BE2C (cell line): ENCODE measurements at regions not wholly inside any gene's neighbourhood (a gene's known extent, or its start where the extent isn't known, plus 50 kb on each side); places are given as distances from the start of the nearest gene placed in this dataset.

Experiments used
- DNase-seq: peaks from one replicate; pipeline ENCODE4 v3.0.0-alpha.2; 2020
- H3K27me3 ChIP-seq: fragments of 250-450 bp; sonication (Bioruptor Pico); 2 replicates; pipeline ENCODE4 v1.5.1; 2020; ENCODE audit warnings: mild to moderate bottlenecking
- H3K36me3 ChIP-seq: fragments of 250-450 bp; sonication (Bioruptor Pico); 2 replicates; pipeline ENCODE4 v1.5.1; 2020; ENCODE audit warnings: mild to moderate bottlenecking
- H3K4me1 ChIP-seq: fragments of 250-450 bp; sonication (Bioruptor Pico); 2 replicates; pipeline ENCODE4 v1.5.1; 2020
- H3K4me3 ChIP-seq: 2 replicates; pipeline ENCODE4 v1.5.1; 2011; ENCODE audit warnings: low read depth, low read length
- H3K9me3 ChIP-seq: fragments of 250-450 bp; sonication (Bioruptor Pico); 2 replicates; pipeline ENCODE4 v1.5.1; 2020
- CTCF ChIP-seq: IDR thresholded peaks from 2 replicates; pipeline ENCODE4 v1.5.1; 2012; ENCODE audit warnings: mild to moderate bottlenecking, low read depth, low read length

GRCh38 chr4:159434871-159435241 is 332.0 kb downstream of the RAPGEF2 start:
- no peak overlapping the region for H3K4me3 ChIP-seq
- no peaks in the 10 kb centered on the region for H3K4me1 ChIP-seq
- no peaks in the 10 kb centered on the region for H3K27me3 ChIP-seq
- H3K36me3 ChIP-seq = no peaks in the 10 kb centered on the region
- no peak for DNase-seq
- H3K9me3 ChIP-seq = no peaks in the 10 kb centered on the region
- TF ChIP-seq CTCF = no peak

- Histone ChIP-seq H3K4me3 (no peak overlapping the region), H3K4me1 (no peaks in the 10 kb centered on the region), H3K27me3 (no peaks in the 10 kb centered on the region), H3K9me3 (no peaks in the 10 kb centered on the region), H3K36me3 (no peaks in the 10 kb centered on the region)
- TF ChIP-seq CTCF = no peak
- no peak for DNase-seq
These were observed 332.7 kb downstream of the RAPGEF2 start for GRCh38 chr4:159435561-159436023.

- H3K27me3 ChIP-seq = no peaks in the 10 kb centered on the region
- H3K4me1 ChIP-seq = no peaks in the 10 kb centered on the region
- H3K9me3 ChIP-seq = no peaks in the 10 kb centered on the region
- H3K4me3 ChIP-seq = no peak overlapping the region
- no peaks in the 10 kb centered on the region for H3K36me3 ChIP-seq
- no peak for TF ChIP-seq CTCF
- DNase-seq = no peak
These were observed 341.1 kb downstream of the RAPGEF2 start for GRCh38 chr4:159443975-159444374.

- no peak overlapping the region for H3K4me3 ChIP-seq
- no peaks in the 10 kb centered on the region for H3K4me1 ChIP-seq
- TF ChIP-seq CTCF = peak; percentile 9; the same call in 1 of the 2 replicates
- no peaks in the 10 kb centered on the region for H3K9me3 ChIP-seq
- no peaks in the 10 kb centered on the region for H3K27me3 ChIP-seq
- H3K36me3 ChIP-seq = no peaks in the 10 kb centered on the region
- DNase-seq = no peak
These were observed 341.8 kb downstream of the RAPGEF2 start for GRCh38 chr4:159444678-159445077.

- no peak overlapping the region for H3K4me3 ChIP-seq
- H3K36me3 ChIP-seq = no peaks in the 10 kb centered on the region
- H3K4me1 ChIP-seq = no peaks in the 10 kb centered on the region
- DNase-seq = no peak
- no peaks in the 10 kb centered on the region for H3K9me3 ChIP-seq
- H3K27me3 ChIP-seq = no peaks in the 10 kb centered on the region
- no peak for TF ChIP-seq CTCF
These were observed 342.8 kb downstream of the RAPGEF2 start for GRCh38 chr4:159445692-159446091.

GRCh38 chr4:159446266-159446976 is 343.5 kb downstream of the RAPGEF2 start:
- H3K9me3 ChIP-seq = no peaks in the 10 kb centered on the region
- peak; percentile 43 for DNase-seq
- H3K4me1 ChIP-seq = no peaks in the 10 kb centered on the region
- no peak overlapping the region for H3K4me3 ChIP-seq
- H3K36me3 ChIP-seq = no peaks in the 10 kb centered on the region
- H3K27me3 ChIP-seq = no peaks in the 10 kb centered on the region
- TF ChIP-seq CTCF = peak; percentile 95
